ENCODE measurements at regions not wholly inside any gene's neighbourhood (a gene's known extent, or its start where the extent isn't known, plus 50 kb on each side); places are given as distances from the start of the nearest gene placed in this dataset.

- TF ChIP-seq SP1 (IDR thresholded peaks at IDR 0.05) = no peak
- TF ChIP-seq HNF4A (conservative IDR thresholded peaks at IDR 0.05) = no peak
- TF ChIP-seq YY1 (IDR thresholded peaks at IDR 0.05) = no peak
- no peak for TF ChIP-seq EGR1 (IDR thresholded peaks at IDR 0.05; ENCODE audit: low read depth in 2 of 2)
- TF ChIP-seq REST (IDR thresholded peaks at IDR 0.05) = no peak
Observed at GRCh38 chr15:29632671-29633406, 189.4 kb downstream of the TJP1 start.

GRCh38 chr15:29631076-29632070 is 190.9 kb downstream of the TJP1 start:
- Histone ChIP-seq H3K9me3 (ENCODE audit: control insufficient read depth in 4 of 4, low read length in 3 of 4) (no peaks in the 10 kb centered on the region), H3K4me3 (ENCODE audit: low read depth in 1 of 3, low read length in 3 of 3) (no peak overlapping the region), H3K9ac (ENCODE audit: low read depth in 1 of 2, low read length in 2 of 2) (no peak overlapping the region), H3K27me3 (ENCODE audit: control insufficient read depth in 4 of 4, insufficient read depth in 4 of 4, low read length in 3 of 4) (no peaks in the 10 kb centered on the region), H3K27ac (ENCODE audit: low read depth in 1 of 2, low read length in 2 of 2) (no peak overlapping the region), H3K4me1 (ENCODE audit: control insufficient read depth in 4 of 4, insufficient read depth in 4 of 4, low read length in 3 of 4) (no peaks in the 10 kb centered on the region), H3K36me3 (ENCODE audit: control insufficient read depth in 4 of 4, insufficient read depth in 3 of 4, low read depth in 1 of 4, low read length in 3 of 4) (no peaks in the 10 kb centered on the region)
- WGBS = 67% methylated on average over 10 of the region's 10 CpGs
- DNase-seq (ENCODE audit: low spot score) = no peak
- TF ChIP-seq FOXA1 (IDR thresholded peaks at IDR 0.05) = no peak
- TF ChIP-seq TAF1 (conservative IDR thresholded peaks at IDR 0.05) = no peak
- TF ChIP-seq EGR1 (IDR thresholded peaks at IDR 0.05; ENCODE audit: low read depth in 2 of 2) = no peak
- TF ChIP-seq JUND (IDR thresholded peaks at IDR 0.05) = no peak
- no peak for TF ChIP-seq ZBTB33 (IDR thresholded peaks at IDR 0.05)
- no peak for TF ChIP-seq SP1 (IDR thresholded peaks at IDR 0.05)
- TF ChIP-seq HNF4A (conservative IDR thresholded peaks at IDR 0.05) = no peak
- TF ChIP-seq NR2F2 (IDR thresholded peaks at IDR 0.05) = no peak
- TF ChIP-seq FOXA2 (IDR thresholded peaks at IDR 0.05) = no peak
- no peak for TF ChIP-seq HNF4G (IDR thresholded peaks at IDR 0.05)
- TF ChIP-seq RXRA (IDR thresholded peaks at IDR 0.05) = no peak
- TF ChIP-seq GABPA (IDR thresholded peaks at IDR 0.05 in 1 of 2, conservative IDR thresholded peaks at IDR 0.05 in 1 of 2) = no peak
- no peak for TF ChIP-seq RAD21 (IDR thresholded peaks at IDR 0.05)
- no peak for TF ChIP-seq REST (IDR thresholded peaks at IDR 0.05)

More at GRCh38 chr15:29632671-29633406, 189.4 kb downstream of the TJP1 start:
- no peaks in the 10 kb centered on the region for H3K4me1 ChIP-seq (ENCODE audit: control insufficient read depth in 4 of 4, insufficient read depth in 4 of 4, low read length in 3 of 4)
- no peak overlapping the region for H3K4me3 ChIP-seq (ENCODE audit: low read depth in 1 of 3, low read length in 3 of 3)
- no peak overlapping the region for H3K27ac ChIP-seq (ENCODE audit: low read depth in 1 of 2, low read length in 2 of 2)
- no peaks in the 10 kb centered on the region for H3K27me3 ChIP-seq (ENCODE audit: control insufficient read depth in 4 of 4, insufficient read depth in 4 of 4, low read length in 3 of 4)
- no peak for DNase-seq (ENCODE audit: low spot score)
- 75% methylated on average over 8 of the region's 8 CpGs for WGBS
- no peaks in the 10 kb centered on the region for H3K36me3 ChIP-seq (ENCODE audit: control insufficient read depth in 4 of 4, insufficient read depth in 3 of 4, low read depth in 1 of 4, low read length in 3 of 4)
- H3K9ac ChIP-seq (ENCODE audit: low read depth in 1 of 2, low read length in 2 of 2) = no peak overlapping the region
- H3K9me3 ChIP-seq (ENCODE audit: control insufficient read depth in 4 of 4, low read length in 3 of 4) = no peaks in the 10 kb centered on the region

All from liver (tissue), 7 donors.